HG03039 (cell line): ENCODE measurements at regions not wholly inside any gene's neighbourhood (a gene's known extent, or its start where the extent isn't known, plus 50 kb on each side); places are given as distances from the start of the nearest gene placed in this dataset.
"Not testable (repeated sequence)": the region's sequence is repeated elsewhere in the genome, so short reads cannot be mapped to it uniquely, and the experiment has no call there.

Experiments
- ATAC-seq: cut with Tn5 transposase; IDR thresholded peaks from one replicate; pipeline ENCODE4 v1.9.1; 2021; ENCODE audit warnings: mild to moderate bottlenecking, moderate library complexity; ENCODE audit not compliant: unreplicated experiment

GRCh38 chr2:89286448-89287080, 595.1 kb downstream of the RPIA start:
- not testable (repeated sequence) for ATAC-seq

DNA sequence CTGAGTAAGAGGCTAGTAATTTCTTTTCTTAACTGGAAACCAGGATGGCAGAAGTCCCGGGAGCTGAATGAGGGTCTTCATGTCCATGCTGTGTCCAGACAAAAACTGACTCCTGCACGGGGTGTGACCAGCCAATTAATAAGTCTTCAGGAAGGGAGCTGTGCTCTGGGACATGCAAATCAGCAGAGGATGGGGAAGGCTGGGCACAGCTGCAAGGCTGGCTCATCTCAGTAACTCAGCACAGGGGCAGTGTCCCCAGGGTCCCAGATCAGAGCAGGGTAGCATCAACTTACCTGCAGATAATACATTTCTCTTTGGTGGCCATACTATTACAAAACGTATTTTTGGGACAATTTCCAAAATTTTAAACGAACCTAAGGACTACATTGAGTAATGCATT, 595.6 kb downstream of the RPIA start:
- not testable (repeated sequence) for ATAC-seq

DNA sequence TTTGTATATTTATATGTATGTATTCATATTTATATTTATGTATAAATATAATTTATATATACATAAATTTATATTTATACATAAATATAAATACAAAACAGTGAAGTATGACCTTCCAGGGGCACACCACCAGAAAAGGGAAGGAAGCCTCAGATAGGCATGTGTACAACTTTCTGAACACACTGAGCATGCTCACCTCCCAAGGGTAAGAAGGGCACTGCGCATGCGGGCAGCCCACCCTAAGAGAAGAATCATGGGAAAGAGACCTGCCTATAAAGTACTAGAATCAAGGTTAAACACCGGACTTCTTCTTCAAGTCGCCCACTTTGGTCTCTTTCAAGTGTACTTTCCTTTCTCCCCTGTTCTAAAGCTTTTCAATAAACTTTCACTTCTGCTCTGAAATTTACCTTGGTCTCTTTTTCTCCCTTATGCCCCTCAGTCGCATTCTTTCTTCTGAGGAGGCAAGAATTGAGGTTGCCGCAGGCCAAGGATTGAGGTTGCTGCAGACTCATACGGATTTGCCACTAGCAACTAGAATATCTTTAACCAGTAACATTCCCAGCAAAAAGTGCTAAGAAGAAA, 600.3 kb downstream of the RPIA start:
- ATAC-seq, result not testable (repeated sequence)

DNA sequence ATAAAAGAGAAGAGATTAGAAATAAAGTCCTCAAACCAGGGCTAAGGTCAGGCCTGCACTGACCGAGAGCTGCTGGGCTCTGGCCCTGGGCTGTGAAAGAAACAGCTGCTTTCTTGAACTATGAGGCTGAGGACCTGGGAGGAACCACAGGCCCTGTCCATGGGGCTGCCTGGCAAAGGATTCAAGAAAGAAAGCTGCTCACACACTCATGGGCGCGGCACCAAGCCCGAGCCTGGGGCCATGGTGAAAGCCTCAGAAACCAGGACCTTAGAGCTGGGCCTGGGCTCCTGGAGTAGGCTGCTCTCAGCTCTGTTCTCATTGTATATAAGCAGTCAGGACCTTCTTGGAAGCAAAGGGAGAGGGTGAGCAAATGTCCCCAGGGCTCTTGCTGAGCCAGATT, 601.9 kb downstream of the RPIA start:
- not testable (repeated sequence) for ATAC-seq

DNA sequence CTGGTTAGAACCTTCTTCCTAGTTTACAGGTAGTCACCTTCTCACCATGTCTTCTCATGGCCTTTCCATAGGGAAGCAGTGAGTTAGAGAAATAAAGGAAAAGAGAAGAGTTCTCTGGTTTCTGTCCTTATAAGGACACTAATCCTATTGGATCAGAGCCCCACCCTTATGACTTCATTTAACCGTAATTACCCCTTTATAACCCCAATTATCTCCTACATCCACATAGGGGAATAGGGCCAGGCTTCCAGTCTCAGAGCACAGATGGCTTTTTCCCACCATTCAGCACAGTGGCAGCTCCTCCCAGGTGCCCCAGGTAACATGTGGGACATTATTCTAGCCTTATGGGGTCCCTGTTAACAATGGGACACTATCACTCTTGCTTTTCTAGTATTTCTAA, 602.9 kb downstream of the RPIA start:
- not testable (repeated sequence) for ATAC-seq

DNA sequence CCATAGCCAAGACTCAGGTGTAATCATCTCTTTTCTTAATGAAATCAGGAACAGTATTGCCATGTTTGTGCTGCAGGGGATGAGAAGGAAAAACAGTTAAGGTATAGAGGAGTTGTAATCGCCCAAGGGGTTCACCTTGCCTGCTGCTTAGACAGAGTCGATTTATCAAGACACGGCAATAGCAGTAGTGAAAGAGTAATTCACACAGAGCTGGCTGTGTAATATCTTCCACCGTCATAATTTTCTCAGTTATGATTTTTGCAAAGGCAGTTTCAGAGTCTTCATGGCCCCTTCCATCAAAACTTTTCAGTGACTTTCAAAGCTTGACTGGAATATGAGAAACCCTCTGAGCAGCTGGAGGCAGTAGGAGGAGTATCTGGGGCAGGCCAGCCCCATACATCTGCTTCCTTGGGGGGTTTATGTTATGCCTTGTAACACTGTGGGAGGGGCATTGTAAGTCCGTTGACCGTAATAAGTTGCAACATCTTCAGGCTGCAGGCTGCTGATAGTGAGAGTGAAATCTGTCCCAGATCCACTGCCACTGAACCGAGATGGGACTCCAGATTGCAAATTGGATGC, 605.4 kb downstream of the RPIA start:
- ATAC-seq, result not testable (repeated sequence)

DNA sequence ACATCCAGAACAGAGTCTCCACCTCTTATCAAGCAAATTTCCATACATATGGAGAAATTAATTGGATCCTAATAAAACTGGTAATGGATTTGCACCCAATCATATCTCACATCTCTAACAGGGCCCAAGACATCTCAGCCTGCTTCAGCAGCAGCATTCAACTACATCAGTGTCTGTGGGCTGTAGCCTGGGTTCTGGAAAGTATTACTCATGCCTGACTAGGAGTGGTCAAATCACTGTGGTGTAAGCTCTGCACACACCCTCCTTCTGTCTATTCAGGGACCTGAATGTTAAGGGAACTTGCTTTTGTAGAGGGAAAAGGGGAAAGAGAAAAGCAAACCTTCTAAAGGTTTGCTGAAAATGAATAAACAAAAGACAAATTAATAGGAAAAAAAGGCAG, 607.7 kb downstream of the RPIA start:
- peak; percentile 57 for ATAC-seq

GRCh38 chr2:89305623-89306022, 614.1 kb downstream of the RPIA start:
- not testable (repeated sequence) for ATAC-seq

DNA sequence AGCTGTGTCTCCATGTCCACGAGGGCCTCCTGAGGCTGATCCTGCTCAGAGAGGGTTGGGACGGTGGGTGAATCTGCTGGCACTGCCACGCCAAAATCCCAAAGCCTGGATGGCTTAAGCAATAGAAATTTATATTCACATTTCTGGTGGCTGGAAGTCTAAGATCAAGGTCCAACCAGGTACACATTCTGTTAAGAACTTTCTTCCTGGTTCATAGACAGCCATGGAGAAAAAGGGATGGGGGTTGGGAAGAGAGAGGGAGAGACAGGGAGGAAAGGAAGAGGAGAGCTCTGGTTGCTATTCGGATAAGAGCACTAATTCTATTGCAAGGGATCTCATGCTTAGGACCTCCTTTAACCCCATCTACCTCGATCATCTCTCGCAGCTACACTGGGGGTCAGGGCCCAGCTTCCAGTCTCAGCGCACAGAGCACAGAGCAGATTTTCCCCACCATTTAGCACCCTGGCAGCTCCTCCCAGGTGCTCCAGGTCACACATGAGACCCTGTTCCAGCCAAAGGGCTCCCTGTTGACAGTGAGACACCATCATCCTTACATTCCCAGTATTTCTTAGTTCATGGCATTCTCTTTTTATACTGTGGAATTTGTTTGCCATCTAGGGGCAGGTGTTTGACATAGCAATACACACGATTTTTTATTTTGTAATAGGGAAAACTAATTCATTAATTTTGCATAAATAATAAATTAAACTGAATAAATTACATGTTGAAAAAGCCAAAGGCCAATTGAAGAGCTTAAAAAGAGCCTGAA, 615.6 kb downstream of the RPIA start:
- ATAC-seq, result not testable (repeated sequence)

GRCh38 chr2:89318990-89319389, 627.5 kb downstream of the RPIA start:
- not testable (repeated sequence) for ATAC-seq

DNA sequence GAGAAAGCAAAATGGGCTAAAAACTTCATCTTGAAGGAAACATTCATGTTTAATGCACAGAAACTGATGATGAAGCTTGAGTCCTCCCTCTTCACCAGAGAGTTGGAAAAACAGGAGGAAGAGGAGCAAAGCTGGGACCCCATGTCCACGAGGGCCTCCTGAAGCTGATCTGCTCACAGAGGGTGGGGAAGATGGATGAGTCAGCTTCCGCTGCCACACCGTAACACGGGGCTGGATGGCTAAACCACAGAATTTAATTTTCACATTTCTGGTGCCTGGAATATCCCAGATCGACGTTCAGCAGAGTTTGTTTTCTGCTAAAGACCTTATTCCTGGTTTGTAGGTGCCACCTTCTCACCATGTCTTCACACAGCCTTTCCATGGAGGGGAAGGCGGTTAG, 634.4 kb downstream of the RPIA start:
- not testable (repeated sequence) for ATAC-seq

- ATAC-seq, result not testable (repeated sequence)
Observed at GRCh38 chr2:89326455-89326854, 635.0 kb downstream of the RPIA start.

DNA sequence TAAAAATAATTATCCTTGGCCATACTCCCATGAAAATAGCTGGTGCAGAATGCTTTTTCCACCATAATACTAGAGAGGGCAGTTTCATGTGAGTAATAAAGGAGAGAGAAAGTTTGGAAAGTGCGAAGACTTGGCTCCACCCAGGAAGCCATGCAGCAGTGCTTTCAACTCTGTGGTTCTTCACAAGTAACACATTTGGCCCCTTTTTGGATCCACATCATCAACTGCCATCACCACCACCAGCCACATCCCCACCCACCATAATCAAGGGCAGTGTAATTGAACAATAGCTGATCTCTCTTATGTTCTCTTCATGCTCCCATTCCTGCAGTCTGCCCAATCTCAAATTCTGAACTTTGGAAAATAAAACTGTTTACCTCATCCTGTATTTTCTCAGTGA, 637.3 kb downstream of the RPIA start:
- not testable (repeated sequence) for ATAC-seq
